Small intestine (tissue), 7 donors: ENCODE measurements at regions not wholly inside any gene's neighbourhood (a gene's known extent, or its start where the extent isn't known, plus 50 kb on each side); places are given as distances from the start of the nearest gene placed in this dataset.

ENCODE experiments used
- DNase-seq, 2 donors: peaks; one replicate each; pipeline versions ENCODE4 v3.0.0 to v3.0.0-alpha.2; 2013
- FAIRE-seq: peaks from 2 replicates; lab custom pipeline; 2012; peaks lifted over from hg19 to GRCh38; lab: Jason Lieb, UNC
- H3K27ac ChIP-seq, 3 donors: one replicate each; pipeline ENCODE4 v1.5.1; 2013; ENCODE audit warnings: low read length in 2 of 3, mild to moderate bottlenecking in 2 of 3, control low read depth in 1 of 3, inconsistent platforms in 1 of 3, low read depth in 1 of 3, moderate library complexity in 1 of 3
- H3K27me3 ChIP-seq, 3 donors: one replicate each; pipeline ENCODE4 v1.6.1; 2013; ENCODE audit warnings: low read length in 3 of 3, inconsistent platforms in 1 of 3; ENCODE audit not compliant: control insufficient read depth in 3 of 3, insufficient read depth in 3 of 3
- H3K36me3 ChIP-seq, 3 donors: one replicate each; pipeline ENCODE4 v1.6.1; 2013; ENCODE audit warnings: low read length in 3 of 3, inconsistent platforms in 1 of 3, low read depth in 1 of 3, mild to moderate bottlenecking in 1 of 3, moderate library complexity in 1 of 3; ENCODE audit not compliant: control insufficient read depth in 3 of 3, insufficient read depth in 2 of 3
- H3K4me1 ChIP-seq, 3 donors: one replicate each; pipeline ENCODE4 v1.6.1; 2013; ENCODE audit warnings: low read length in 2 of 3, inconsistent platforms in 1 of 3, low read depth in 1 of 3, mild to moderate bottlenecking in 1 of 3, moderate library complexity in 1 of 3; ENCODE audit not compliant: control insufficient read depth in 3 of 3, insufficient read depth in 2 of 3
- H3K4me3 ChIP-seq, 3 donors: one replicate each; pipeline ENCODE4 v1.5.1; 2013; ENCODE audit warnings: low read length in 3 of 3, control low read depth in 1 of 3, inconsistent platforms in 1 of 3, low read depth in 1 of 3, mild to moderate bottlenecking in 1 of 3, moderate library complexity in 1 of 3
- H3K9me3 ChIP-seq, 2 donors: one replicate each; pipeline ENCODE4 v1.6.1; 2013; ENCODE audit warnings: low read depth in 1 of 2, low read length in 1 of 2; ENCODE audit not compliant: control insufficient read depth in 2 of 2, insufficient read depth in 1 of 2
- WGBS, 3 donors: extraction: QIAGEN DNeasy Blood & Tissue Kit; methylation state at CpG; one replicate each; pipeline ENCODE4 v1.1.7; 2013; 5-methylcytosine and 5-hydroxymethylcytosine counted together
- donor health status: healthy with polysubstance abuse.
- donor health status: control.
- donor health status: control.
- donor health status: Bipolar disorder and iron deficiency.
- donor health status: healthy.

DNA sequence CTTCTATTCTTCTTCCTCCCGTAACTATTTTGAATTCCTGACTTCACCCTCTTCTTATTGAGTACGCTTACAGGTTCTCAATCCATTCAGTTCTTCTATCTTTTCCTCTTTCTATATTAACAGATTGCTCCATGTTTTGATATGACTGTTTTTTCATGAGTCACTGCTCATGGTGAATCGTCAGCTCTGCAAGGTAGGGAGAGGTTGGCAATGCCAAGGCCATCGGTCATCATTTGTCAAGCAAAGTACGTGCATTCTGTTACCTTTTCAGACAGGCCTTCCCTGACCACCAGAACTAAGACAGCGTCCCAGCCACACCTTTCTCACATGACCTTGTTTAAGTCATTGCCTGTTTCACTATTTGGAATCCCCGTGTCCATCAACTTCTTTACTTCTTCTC, 1001.9 kb upstream of the SORCS1 start:
- Histone ChIP-seq H3K27ac (no peak overlapping the region), H3K27me3 (no peaks in the 10 kb centered on the region), H3K4me1 (no peaks in the 10 kb centered on the region), H3K9me3 (no peaks in the 10 kb centered on the region), H3K36me3 (no peaks in the 10 kb centered on the region), H3K4me3 (no peak overlapping the region)
- FAIRE-seq, result no peak
- WGBS, 3 donors, result 83 to 86% (median 83%) methylated on average over 7 of the region's 7 CpGs
- no peak for DNase-seq

DNA sequence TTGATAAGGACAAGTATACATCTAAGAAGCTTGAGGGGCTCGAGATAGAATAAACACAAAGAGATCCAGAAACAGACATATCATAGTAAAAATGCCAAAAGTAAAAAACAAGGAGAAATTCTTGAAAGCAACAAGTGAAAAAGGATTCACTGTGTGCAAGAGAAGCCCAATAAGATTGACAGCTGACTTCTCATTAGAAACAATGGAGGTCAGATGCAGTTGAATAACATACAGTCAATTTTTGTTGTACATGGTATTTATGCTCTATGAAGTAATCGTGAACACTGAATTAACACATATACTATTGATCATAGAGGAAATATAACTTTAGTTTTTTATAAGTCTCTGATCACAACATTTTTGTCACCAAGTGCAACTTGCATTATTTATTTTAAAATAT, 982.8 kb upstream of the SORCS1 start:
- H3K4me1 ChIP-seq, result no peaks in the 10 kb centered on the region
- FAIRE-seq (no peak), DNase-seq (no peak)
- H3K36me3 ChIP-seq, result no peaks in the 10 kb centered on the region
- WGBS, 3 donors, result 59 to 84% (median 73%) methylated on average over 2 of the region's 2 CpGs
- H3K27me3 ChIP-seq, result no peaks in the 10 kb centered on the region
- H3K9me3 ChIP-seq, result peaks cover 0 to 2% of the 10 kb centered on the region in 2 donors
- no peak overlapping the region for H3K4me3 ChIP-seq
- H3K27ac ChIP-seq, result no peak overlapping the region

DNA sequence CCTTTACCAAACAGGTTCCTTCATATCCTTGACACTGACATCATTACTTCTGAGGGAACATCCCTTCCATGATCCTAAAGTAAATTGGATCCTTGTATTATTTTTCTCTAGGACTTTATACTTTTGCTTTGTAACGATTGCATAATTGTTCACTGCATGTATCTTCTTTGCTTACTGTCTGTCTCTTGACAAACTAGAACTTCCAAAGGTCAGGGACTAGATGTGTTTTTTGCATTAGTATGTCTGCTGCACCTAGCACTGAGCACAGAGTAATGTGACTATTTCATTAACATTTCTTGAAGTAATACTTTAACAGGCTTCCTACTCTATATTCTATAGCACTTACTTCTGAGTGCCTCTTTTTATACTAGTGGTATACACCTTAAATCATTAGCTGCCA, 976.6 kb upstream of the SORCS1 start:
- FAIRE-seq (no peak), DNase-seq (no peak)
- no peaks in the 10 kb centered on the region for H3K4me1 ChIP-seq
- H3K27me3 ChIP-seq, result no peaks in the 10 kb centered on the region
- peaks cover 0 to 2% of the 10 kb centered on the region in 2 donors for H3K9me3 ChIP-seq
- WGBS, 3 donors, result 74 to 79% (median 76%) methylated on average over 1 of the region's 1 CpG
- no peaks in the 10 kb centered on the region for H3K36me3 ChIP-seq
- H3K4me3 ChIP-seq, result no peak overlapping the region
- H3K27ac ChIP-seq, result no peak overlapping the region

DNA sequence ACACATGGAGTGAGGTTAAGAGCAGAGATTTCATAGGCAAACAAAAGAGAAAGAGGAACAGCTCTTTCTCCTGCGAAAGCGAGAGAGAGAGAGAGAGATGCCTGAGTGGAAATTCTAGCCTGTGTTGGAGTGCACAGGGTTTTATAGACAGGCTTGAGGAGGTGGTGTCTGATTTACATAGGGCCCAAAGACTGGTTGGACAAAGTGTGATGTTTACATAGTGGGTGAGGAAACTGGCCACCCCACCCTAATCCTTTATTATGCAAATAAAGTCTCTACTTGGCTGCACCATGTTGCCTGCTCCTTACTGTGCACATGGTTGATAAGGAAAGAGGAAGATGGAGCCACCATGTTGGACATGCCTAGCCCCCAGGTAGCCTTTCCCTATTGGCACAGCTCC, 967.8 kb upstream of the SORCS1 start:
- H3K27me3 ChIP-seq, result no peaks in the 10 kb centered on the region
- no peak overlapping the region for H3K27ac ChIP-seq
- no peaks in the 10 kb centered on the region for H3K9me3 ChIP-seq
- no peaks in the 10 kb centered on the region for H3K36me3 ChIP-seq
- DNase-seq, result no peak
- 76 to 92% (median 89%) methylated on average over 2 of the region's 2 CpGs for WGBS, 3 donors
- no peak for FAIRE-seq
- H3K4me3 ChIP-seq, result no peak overlapping the region
- H3K4me1 ChIP-seq, result no peaks in the 10 kb centered on the region

DNA sequence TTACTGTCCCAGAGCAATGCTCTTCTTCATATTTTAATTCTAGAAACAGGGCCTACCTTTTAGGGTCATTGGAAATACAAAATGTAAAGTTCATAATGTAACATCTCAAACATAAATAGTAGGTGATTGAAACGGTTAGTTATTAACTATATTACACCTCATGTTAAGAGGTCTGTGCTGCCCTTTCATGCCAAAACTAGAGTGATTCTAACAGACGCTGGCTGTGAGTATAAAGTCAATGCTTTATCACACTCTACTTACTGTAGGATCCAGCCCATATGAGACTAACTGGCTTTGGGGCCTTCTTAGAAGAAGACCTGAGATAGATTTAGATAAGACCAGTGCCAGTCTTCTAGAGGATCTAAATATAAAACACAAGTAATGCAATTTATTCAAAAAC, 966.1 kb upstream of the SORCS1 start:
- Histone ChIP-seq H3K27ac (no peak overlapping the region), H3K36me3 (no peaks in the 10 kb centered on the region), H3K4me3 (no peak overlapping the region), H3K9me3 (no peaks in the 10 kb centered on the region), H3K27me3 (no peaks in the 10 kb centered on the region), H3K4me1 (no peaks in the 10 kb centered on the region)
- FAIRE-seq (no peak), DNase-seq (no peak)
- WGBS, 3 donors, result 24 to 48% (median 25%) methylated on average over 2 of the region's 2 CpGs

DNA sequence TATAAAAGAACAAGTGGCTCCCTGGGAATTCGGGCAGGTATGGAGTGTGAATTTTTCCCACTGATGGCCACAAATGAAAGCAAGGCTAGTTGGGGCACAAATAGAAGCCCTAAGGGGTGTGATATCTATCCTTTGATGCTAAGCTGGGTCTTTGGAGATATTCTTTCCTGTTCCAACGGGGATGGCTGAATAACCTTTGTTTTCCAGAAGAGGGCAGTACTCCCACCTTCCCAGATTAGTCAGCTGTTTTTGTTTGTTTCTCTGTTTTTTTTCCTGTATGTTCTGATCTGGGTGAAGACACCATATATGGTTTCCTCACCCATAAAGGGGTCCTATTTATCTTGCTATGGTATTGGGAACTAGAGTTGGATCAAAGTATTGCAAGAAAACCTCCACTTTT, 947.7 kb upstream of the SORCS1 start:
- no peak for FAIRE-seq
- H3K4me3 ChIP-seq, result no peak overlapping the region
- no peak overlapping the region for H3K27ac ChIP-seq
- DNase-seq, result no peak
- no peaks in the 10 kb centered on the region for H3K36me3 ChIP-seq
- peaks cover 2 to 7% of the 10 kb centered on the region in 2 donors for H3K9me3 ChIP-seq
- H3K4me1 ChIP-seq, result no peaks in the 10 kb centered on the region
- 34 to 37% (median 36%) methylated on average over 2 of the region's 2 CpGs for WGBS, 3 donors
- H3K27me3 ChIP-seq, result no peaks in the 10 kb centered on the region

DNA sequence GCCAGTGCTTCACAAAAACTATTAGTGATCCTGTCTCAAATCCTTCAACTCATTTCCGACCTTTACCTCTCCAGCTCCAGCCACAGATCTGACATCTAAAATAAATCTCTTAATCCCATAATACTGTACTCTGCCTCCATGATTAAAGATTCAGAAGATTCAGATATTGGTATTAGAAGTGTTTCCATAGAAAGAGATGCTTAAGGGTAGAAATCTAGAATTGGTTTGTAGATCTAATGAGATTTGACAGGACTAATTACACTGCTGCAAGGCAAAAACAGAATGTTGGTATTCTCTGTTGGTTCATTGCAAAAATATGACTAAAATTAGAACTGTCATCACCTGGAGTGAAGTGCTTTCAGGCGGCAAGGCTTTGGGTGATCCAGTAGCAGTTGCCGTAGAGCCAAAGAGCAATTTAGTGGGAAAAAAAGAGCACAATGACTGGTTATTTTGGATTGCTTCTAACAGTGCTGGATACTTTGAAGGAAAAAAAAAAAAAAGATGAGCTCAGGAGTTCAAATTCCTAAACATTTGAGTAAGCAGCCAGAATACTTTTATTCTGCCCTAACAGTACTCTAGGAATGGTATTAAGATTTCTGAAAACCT, 940.1 kb upstream of the SORCS1 start:
- no peak overlapping the region for H3K4me3 ChIP-seq
- no peaks in the 10 kb centered on the region for H3K4me1 ChIP-seq
- WGBS, 3 donors, result 85 to 87% (median 85%) methylated on average over 3 of the region's 3 CpGs
- no peak for DNase-seq
- no peak overlapping the region for H3K27ac ChIP-seq
- H3K9me3 ChIP-seq, result no peaks in the 10 kb centered on the region
- H3K27me3 ChIP-seq, result no peaks in the 10 kb centered on the region
- H3K36me3 ChIP-seq, result no peaks in the 10 kb centered on the region
- no peak for FAIRE-seq

DNA sequence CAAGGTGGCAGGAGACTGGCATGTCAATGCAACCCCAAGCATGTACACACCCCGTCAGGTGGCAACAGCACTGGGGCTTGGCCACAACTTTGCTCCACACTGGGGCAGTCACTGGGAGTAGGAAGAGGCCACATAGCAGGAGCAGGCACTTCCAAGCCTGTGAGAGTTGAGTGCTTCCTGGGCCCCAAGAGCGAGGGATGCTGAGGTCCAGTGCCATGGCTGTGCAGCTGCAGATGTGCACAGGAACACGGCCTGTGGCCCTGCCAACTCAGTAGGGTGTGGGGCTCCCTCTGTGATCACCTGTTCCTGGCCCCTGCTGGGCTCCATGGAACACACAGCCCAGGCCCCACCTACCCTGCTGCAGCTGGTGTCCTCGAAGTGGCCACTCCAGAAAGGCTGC, 932.8 kb upstream of the SORCS1 start:
- Histone ChIP-seq H3K27me3 (no peaks in the 10 kb centered on the region), H3K27ac (no peak overlapping the region), H3K4me3 (no peak overlapping the region), H3K36me3 (no peaks in the 10 kb centered on the region), H3K4me1 (no peaks in the 10 kb centered on the region), H3K9me3 (no peaks in the 10 kb centered on the region)
- DNase-seq (no peak), FAIRE-seq (no peak)
- WGBS, 3 donors, result 69 to 83% (median 77%) methylated on average over 4 of the region's 4 CpGs
